CD14-positive monocyte (primary cell): ENCODE measurements at regions not wholly inside any gene's neighbourhood (a gene's known extent, or its start where the extent isn't known, plus 50 kb on each side); places are given as distances from the start of the nearest gene placed in this dataset.

ENCODE experiments used
- DNase-seq, 3 donors: peaks; one replicate each; pipeline ENCODE4 v3.0.0-alpha.2; 2011 to 2022
- H2AFZ ChIP-seq: 2 replicates; pipeline ENCODE4 v1.6.0; 2012; ENCODE audit warnings: mild to moderate bottlenecking, low read depth, low read length, inconsistent platforms; ENCODE audit not compliant: insufficient read depth, poor library complexity, severe bottlenecking
- H3K27ac ChIP-seq, 2 donors: 1 replicate in 1 of 2; 2 replicates in 1 of 2; pipeline ENCODE4 v1.5.1; 2012 to 2013; ENCODE audit warnings: low read length in 2 of 2, control low read depth in 1 of 2, inconsistent platforms in 1 of 2, low read depth in 1 of 2, mild to moderate bottlenecking in 1 of 2
- H3K27me3 ChIP-seq, 2 donors: one replicate each; pipeline versions ENCODE4 v1.6.0 to v1.6.1; 2011 to 2013; ENCODE audit warnings: low read length in 2 of 2; ENCODE audit not compliant: control insufficient read depth in 2 of 2, insufficient read depth in 2 of 2
- H3K36me3 ChIP-seq, 2 donors: replicated peaks in 1 of 2; 1 replicate in 1 of 2; 2 replicates in 1 of 2; pipeline versions ENCODE4 v1.5.1 to v1.6.1; 2012 to 2013; ENCODE audit warnings: low read length in 2 of 2, control low read depth in 1 of 2, inconsistent platforms in 1 of 2, mild to moderate bottlenecking in 1 of 2; ENCODE audit not compliant: insufficient read depth in 2 of 2, control insufficient read depth in 1 of 2
- H3K4me1 ChIP-seq, 2 donors: 1 replicate in 1 of 2; 2 replicates in 1 of 2; pipeline versions ENCODE4 v1.5.1 to v1.6.1; 2012 to 2013; ENCODE audit warnings: low read length in 2 of 2, control low read depth in 1 of 2, inconsistent platforms in 1 of 2, mild to moderate bottlenecking in 1 of 2, moderate library complexity in 1 of 2; ENCODE audit not compliant: insufficient read depth in 2 of 2, control insufficient read depth in 1 of 2
- H3K4me2 ChIP-seq: replicated peaks from 2 replicates; pipeline ENCODE3; 2012; ENCODE audit warnings: low read length, moderate library complexity, mild to moderate bottlenecking; ENCODE audit not compliant: poor library complexity, severe bottlenecking; ENCODE audit errors: extremely low read depth
- H3K4me3 ChIP-seq, 3 experiments: fragments of 200-600 bp in 1 of 3; sonication (generic) in 1 of 3; replicated peaks in 1 of 3; 1 replicate in 2 of 3; 2 replicates in 1 of 3; pipeline ENCODE4 v1.5.1; 2011 to 2013; ENCODE audit warnings: low read length in 3 of 3, mild to moderate bottlenecking in 3 of 3, control low read depth in 2 of 3, low read depth in 2 of 3, inconsistent platforms in 1 of 3, moderate library complexity in 1 of 3
- H3K79me2 ChIP-seq: 2 replicates; pipeline ENCODE4 v1.6.0; 2012; ENCODE audit warnings: mild to moderate bottlenecking, control low read depth, inconsistent platforms, low read length, moderate library complexity; ENCODE audit not compliant: insufficient read depth
- H3K9ac ChIP-seq: 2 replicates; pipeline ENCODE4 v1.6.0; 2017; ENCODE audit warnings: low read length, mild to moderate bottlenecking; ENCODE audit not compliant: insufficient read depth, poor library complexity, severe bottlenecking
- H3K9me3 ChIP-seq, 2 donors: replicated peaks in 1 of 2; 1 replicate in 1 of 2; 2 replicates in 1 of 2; pipeline versions ENCODE4 v1.5.1 to v1.6.1; 2012 to 2013; ENCODE audit warnings: low read length in 2 of 2, control low read depth in 1 of 2; ENCODE audit not compliant: control insufficient read depth in 1 of 2, insufficient read depth in 1 of 2
- H4K20me1 ChIP-seq: 2 replicates; pipeline ENCODE4 v1.6.0; 2012; ENCODE audit warnings: mild to moderate bottlenecking, low read length, control low read depth, moderate library complexity; ENCODE audit not compliant: insufficient read depth
- H3K27ac Mint-ChIP-seq, 7 donors: one replicate each; pipeline ENCODE4 v1.8.0; 2020; ENCODE audit warnings: mild to moderate bottlenecking in 7 of 7, mixed read lengths in 7 of 7, moderate library complexity in 6 of 7, inconsistent platforms in 2 of 7
- H3K27me3 Mint-ChIP-seq, 3 donors: one replicate each; pipeline ENCODE4 v1.8.0; 2021 to 2022; ENCODE audit warnings: low read depth in 3 of 3, mild to moderate bottlenecking in 3 of 3, mixed read lengths in 3 of 3, moderate library complexity in 3 of 3, inconsistent platforms in 1 of 3
- H3K36me3 Mint-ChIP-seq, 2 donors: one replicate each; pipeline ENCODE4 v1.8.0; 2020; ENCODE audit warnings: mixed read lengths in 2 of 2, inconsistent platforms in 1 of 2, mild to moderate bottlenecking in 1 of 2
- H3K4me1 Mint-ChIP-seq: one replicate; pipeline ENCODE4 v1.8.0; 2020; ENCODE audit warnings: mild to moderate bottlenecking, mixed read lengths
- H3K4me3 Mint-ChIP-seq, 2 donors: one replicate each; pipeline ENCODE4 v1.8.0; 2020; ENCODE audit warnings: mild to moderate bottlenecking in 2 of 2, mixed read lengths in 2 of 2, moderate library complexity in 1 of 2
- H3K9me3 Mint-ChIP-seq, 7 donors: one replicate each; pipeline ENCODE4 v1.8.0; 2020 to 2022; ENCODE audit warnings: mixed read lengths in 7 of 7, mild to moderate bottlenecking in 6 of 7, moderate library complexity in 6 of 7, inconsistent platforms in 2 of 7
- CTCF ChIP-seq: fragments of 200-600 bp; IDR thresholded peaks from one replicate; pipeline ENCODE4 v1.8.0; 2022; ENCODE audit warnings: antibody characterized with exemption, mild to moderate bottlenecking
- WGBS: methylation state at CpG from one replicate; pipeline ENCODE4 v1.1.5; 2013; ENCODE audit warnings: missing lambda C conversion rate; ENCODE audit not compliant: insufficient coverage; 5-methylcytosine and 5-hydroxymethylcytosine counted together
- intact Hi-C, 2 donors: fragments of 100-400 bp; cut with micrococcal nuclease; formaldehyde crosslinking; loops; one replicate each; pipeline versions ENCODE4 v1.15.0 to v1.15.1; 2023

- intact Hi-C loops: no loop called here
- H3K27me3 ChIP-seq: no peaks in the 10 kb centered on the region
- Mint-ChIP-seq H3K27me3 (no peaks in the 10 kb centered on the region), H3K27ac (peak overlapping the region in 1 of 7 donors; percentile 14), H3K9me3 (peaks cover 0 to 6% (median 3%) of the 10 kb centered on the region in 7 donors), H3K4me1 (no peaks in the 10 kb centered on the region), H3K4me3 (no peak overlapping the region), H3K36me3 (no peaks in the 10 kb centered on the region)
- H3K27ac ChIP-seq: no peak overlapping the region
- no peak overlapping the region for H3K4me2 ChIP-seq
- no peaks in the 10 kb centered on the region for H3K4me1 ChIP-seq
- H3K9me3 ChIP-seq: peaks cover 0 to 6% of the 10 kb centered on the region in 2 donors
- H3K9ac ChIP-seq: no peak overlapping the region
- H2AFZ ChIP-seq: no peak overlapping the region
- WGBS: 40% methylated on average over 1 of the region's 2 CpGs
- no peak for TF ChIP-seq CTCF
- H3K36me3 ChIP-seq: no peaks in the 10 kb centered on the region
- H4K20me1 ChIP-seq: no peaks in the 10 kb centered on the region
- H3K79me2 ChIP-seq: no peaks in the 10 kb centered on the region
- no peak overlapping the region for H3K4me3 ChIP-seq
- DNase-seq: no peak
These were observed 988.7 kb downstream of the HACE1 start for GRCh38 chr6:103870970-103871369.

- no peak overlapping the region for H3K27ac Mint-ChIP-seq
- no peak overlapping the region for H3K4me3 ChIP-seq
- H2AFZ ChIP-seq: no peak overlapping the region
- no peak overlapping the region for H3K27ac ChIP-seq
- H3K4me1 ChIP-seq: no peaks in the 10 kb centered on the region
- no peaks in the 10 kb centered on the region for H3K27me3 Mint-ChIP-seq
- no peaks in the 10 kb centered on the region for H3K36me3 ChIP-seq
- DNase-seq: no peak
- H3K4me1 Mint-ChIP-seq: no peaks in the 10 kb centered on the region
- no peak overlapping the region for H3K4me3 Mint-ChIP-seq
- WGBS: no CpG with 5 or more reads among the region's 3 CpGs
- no peaks in the 10 kb centered on the region for H3K36me3 Mint-ChIP-seq
- H3K27me3 ChIP-seq: no peaks in the 10 kb centered on the region
- no peaks in the 10 kb centered on the region for H3K9me3 ChIP-seq
- H4K20me1 ChIP-seq: no peaks in the 10 kb centered on the region
- intact Hi-C loops: no loop called here
- no peak for TF ChIP-seq CTCF
- H3K4me2 ChIP-seq: no peak overlapping the region
- H3K9me3 Mint-ChIP-seq: peaks cover 0 to 2% (median 0%) of the 10 kb centered on the region in 7 donors
- H3K9ac ChIP-seq: no peak overlapping the region
- no peaks in the 10 kb centered on the region for H3K79me2 ChIP-seq
These were observed 997.4 kb downstream of the HACE1 start for GRCh38 chr6:103862297-103862696.
